ENCODE measurements at regions not wholly inside any gene's neighbourhood (a gene's known extent, or its start where the extent isn't known, plus 50 kb on each side); places are given as distances from the start of the nearest gene placed in this dataset.
"Not testable (repeated sequence)": the region's sequence is repeated elsewhere in the genome, so short reads cannot be mapped to it uniquely, and the experiment has no call there.

DNA sequence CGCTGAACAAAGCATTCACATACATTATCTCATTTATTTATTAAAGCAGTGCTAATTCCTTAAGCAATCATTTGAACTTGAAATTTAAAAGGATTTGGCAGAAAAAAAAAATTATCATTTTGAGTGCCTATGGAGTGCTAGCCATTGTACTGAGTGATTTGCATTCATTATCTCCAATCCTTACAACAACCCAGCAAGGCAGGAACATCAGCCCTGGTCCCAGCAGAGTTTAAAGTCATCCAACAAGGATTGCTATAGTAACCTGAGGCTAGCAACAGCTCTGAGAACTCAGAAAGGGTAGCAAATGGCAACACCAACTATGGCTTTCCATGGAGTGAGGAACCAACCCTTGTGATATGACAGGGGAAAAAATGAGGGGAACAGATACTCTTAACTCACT lies 237.6 kb upstream of the SETMAR start:
- no peak for ATAC-seq (ENCODE audit: low read depth)
- Mint-ChIP-seq H3K27me3 (no peaks in the 10 kb centered on the region), H3K36me3 (no peaks in the 10 kb centered on the region), H3K4me1 (peaks cover 55% of the 10 kb centered on the region), H3K4me3 (no peak overlapping the region), H3K27ac (no peak overlapping the region), H3K9me3 (no peaks in the 10 kb centered on the region)
- DNase-seq (ENCODE audit: low spot score in 2 of 2): no peak

- Mint-ChIP-seq H3K4me3 (no peak overlapping the region), H3K27ac (no peak overlapping the region), H3K36me3 (peaks cover 9% of the 10 kb centered on the region), H3K27me3 (no peaks in the 10 kb centered on the region), H3K4me1 (peaks cover 64% of the 10 kb centered on the region), H3K9me3 (peaks cover 6% of the 10 kb centered on the region)
- DNase-seq (ENCODE audit: low spot score in 2 of 2): no peak
- ATAC-seq (ENCODE audit: low read depth): no peak
These were observed 235.3 kb upstream of the SETMAR start for GRCh38 chr3:4067893-4068292.

GRCh38 chr3:4069796-4070195 lies 233.4 kb upstream of the SETMAR start:
- H3K4me1 Mint-ChIP-seq: peaks cover 60% of the 10 kb centered on the region
- ATAC-seq (ENCODE audit: low read depth): no peak
- no peaks in the 10 kb centered on the region for H3K27me3 Mint-ChIP-seq
- H3K36me3 Mint-ChIP-seq: peaks cover 21% of the 10 kb centered on the region
- peaks cover 10% of the 10 kb centered on the region for H3K9me3 Mint-ChIP-seq
- H3K4me3 Mint-ChIP-seq: no peak overlapping the region
- H3K27ac Mint-ChIP-seq: no peak overlapping the region
- no peak for DNase-seq (ENCODE audit: low spot score in 2 of 2)

DNA sequence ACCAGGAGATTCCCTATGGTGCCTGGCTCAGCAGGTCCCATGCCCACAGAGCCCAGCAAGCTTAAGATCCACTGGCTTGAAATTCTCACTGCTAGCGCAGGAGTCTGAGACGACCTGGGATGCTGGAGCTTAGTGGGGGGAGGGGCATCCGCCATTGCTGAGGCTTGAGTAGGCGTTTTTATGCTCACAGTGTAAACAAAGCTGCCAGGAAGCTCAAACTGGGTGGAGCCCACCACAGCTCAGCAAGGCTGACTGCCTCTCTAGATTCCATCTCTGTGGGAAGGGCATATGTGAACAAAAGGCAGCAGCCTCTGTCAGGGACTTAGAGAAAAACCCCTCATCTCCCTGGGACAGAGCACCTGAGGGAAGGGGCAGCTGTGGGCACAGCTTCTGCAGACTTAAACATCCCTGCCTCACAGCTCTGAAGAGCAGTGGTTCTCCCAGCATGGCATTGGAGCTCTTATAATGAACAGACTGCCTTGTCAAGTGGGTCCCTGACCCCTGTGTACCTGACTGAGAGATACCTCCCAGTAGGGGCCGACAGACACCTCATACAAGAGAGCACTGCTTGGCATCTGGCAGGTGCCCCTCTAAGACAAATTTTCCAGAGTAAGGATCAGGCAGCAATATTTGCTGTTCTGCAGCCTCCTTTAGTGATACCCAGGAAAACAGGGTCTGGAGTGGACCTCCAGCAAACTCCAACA lies 231.5 kb upstream of the SETMAR start:
- H3K27me3 Mint-ChIP-seq: no peaks in the 10 kb centered on the region
- peaks cover 62% of the 10 kb centered on the region for H3K4me1 Mint-ChIP-seq
- ATAC-seq (ENCODE audit: low read depth) (peak; percentile 67), DNase-seq (ENCODE audit: low spot score in 2 of 2) (peak; percentile 24 to 31)
- H3K27ac Mint-ChIP-seq: peak overlapping the region; percentile 89
- peaks cover 24% of the 10 kb centered on the region for H3K36me3 Mint-ChIP-seq
- peak overlapping the region; percentile 68 for H3K4me3 Mint-ChIP-seq
- peaks cover 10% of the 10 kb centered on the region for H3K9me3 Mint-ChIP-seq

- DNase-seq (ENCODE audit: low spot score in 2 of 2); H3K4me3 Mint-ChIP-seq; ATAC-seq (ENCODE audit: low read depth); H3K27me3 Mint-ChIP-seq; H3K27ac Mint-ChIP-seq: not testable (repeated sequence)
- Mint-ChIP-seq H3K36me3 (peaks cover 22% of the 10 kb centered on the region), H3K4me1 (peaks cover 36% of the 10 kb centered on the region), H3K9me3 (peaks cover 10% of the 10 kb centered on the region)
These were observed 225.9 kb upstream of the SETMAR start for GRCh38 chr3:4077278-4077677.

- Mint-ChIP-seq H3K9me3 (peaks cover 3% of the 10 kb centered on the region), H3K4me1 (peaks cover 29% of the 10 kb centered on the region), H3K27me3 (no peaks in the 10 kb centered on the region), H3K36me3 (peaks cover 15% of the 10 kb centered on the region), H3K27ac (no peak overlapping the region), H3K4me3 (no peak overlapping the region)
- ATAC-seq (ENCODE audit: low read depth): no peak
- no peak for DNase-seq (ENCODE audit: low spot score in 2 of 2)
These were observed 225.2 kb upstream of the SETMAR start for GRCh38 chr3:4077950-4078349.

DNA sequence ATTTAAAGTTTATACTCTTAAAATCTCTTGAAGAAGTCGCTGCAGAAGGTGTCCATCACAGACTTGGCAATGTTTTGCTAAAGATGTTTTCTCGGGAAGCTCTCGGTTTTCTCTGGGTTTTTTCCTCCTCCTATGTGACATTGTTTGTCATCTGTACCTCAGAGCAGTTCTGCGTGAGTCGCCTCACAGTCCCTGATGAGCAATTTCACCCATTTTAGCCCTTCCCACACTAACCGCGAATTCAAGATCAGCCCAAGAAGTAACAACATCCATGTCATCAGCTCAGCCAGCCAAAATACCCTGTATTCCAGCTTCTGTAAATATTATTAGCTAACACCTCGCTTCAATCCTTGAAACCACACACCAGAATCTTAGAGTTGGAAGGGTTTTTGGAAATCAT lies 224.3 kb upstream of the SETMAR start:
- Mint-ChIP-seq H3K4me3 (no peak overlapping the region), H3K27me3 (no peaks in the 10 kb centered on the region), H3K27ac (peak overlapping the region; percentile 53), H3K36me3 (peaks cover 8% of the 10 kb centered on the region), H3K9me3 (no peaks in the 10 kb centered on the region), H3K4me1 (peaks cover 23% of the 10 kb centered on the region)
- ATAC-seq (ENCODE audit: low read depth) (peak; percentile 41), DNase-seq (ENCODE audit: low spot score in 2 of 2) (no peak)

GRCh38 chr3:4079339-4080195 lies 223.6 kb upstream of the SETMAR start:
- DNase-seq (ENCODE audit: low spot score in 2 of 2) (no peak), ATAC-seq (ENCODE audit: low read depth) (no peak)
- H3K4me3 Mint-ChIP-seq: no peak overlapping the region
- peak overlapping the region; percentile 53 for H3K27ac Mint-ChIP-seq
- peaks cover 4% of the 10 kb centered on the region for H3K36me3 Mint-ChIP-seq
- H3K4me1 Mint-ChIP-seq: peaks cover 19% of the 10 kb centered on the region
- H3K27me3 Mint-ChIP-seq: no peaks in the 10 kb centered on the region
- H3K9me3 Mint-ChIP-seq: no peaks in the 10 kb centered on the region

- no peaks in the 10 kb centered on the region for H3K9me3 Mint-ChIP-seq
These were observed 219.7 kb upstream of the SETMAR start for GRCh38 chr3:4083225-4084015.

DNA sequence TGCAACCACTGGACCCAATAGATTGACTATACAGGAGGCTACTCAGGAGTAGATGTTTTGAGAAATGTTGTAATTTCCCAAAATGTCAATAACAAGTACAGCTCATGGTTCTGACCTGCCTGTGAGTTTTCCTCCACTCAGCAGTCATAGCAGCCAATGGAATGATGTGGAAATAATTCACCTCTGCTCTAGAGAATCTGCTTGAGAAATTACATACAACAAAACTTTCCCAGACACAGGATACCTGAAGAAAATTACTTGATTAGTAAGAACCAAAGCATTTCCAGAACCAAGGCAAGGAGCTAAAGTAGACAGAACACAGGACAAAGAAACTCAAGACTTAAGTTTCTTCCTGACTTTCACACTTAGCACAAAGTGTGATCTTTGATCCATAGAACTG lies 218.9 kb upstream of the SETMAR start:
- peaks cover 9% of the 10 kb centered on the region for H3K4me1 Mint-ChIP-seq
- no peaks in the 10 kb centered on the region for H3K27me3 Mint-ChIP-seq
- ATAC-seq (ENCODE audit: low read depth) (no peak), DNase-seq (ENCODE audit: low spot score in 2 of 2) (no peak)
- no peak overlapping the region for H3K4me3 Mint-ChIP-seq
- H3K36me3 Mint-ChIP-seq: no peaks in the 10 kb centered on the region
- H3K27ac Mint-ChIP-seq: no peak overlapping the region
- H3K9me3 Mint-ChIP-seq: no peaks in the 10 kb centered on the region

More at GRCh38 chr3:4083225-4084015, 219.7 kb upstream of the SETMAR start:
- ATAC-seq (ENCODE audit: low read depth): no peak
- H3K27me3 Mint-ChIP-seq: no peaks in the 10 kb centered on the region
- DNase-seq (ENCODE audit: low spot score in 2 of 2): no peak
- no peak overlapping the region for H3K4me3 Mint-ChIP-seq
- no peaks in the 10 kb centered on the region for H3K36me3 Mint-ChIP-seq
- H3K27ac Mint-ChIP-seq: no peak overlapping the region
- peaks cover 14% of the 10 kb centered on the region for H3K4me1 Mint-ChIP-seq

DNA sequence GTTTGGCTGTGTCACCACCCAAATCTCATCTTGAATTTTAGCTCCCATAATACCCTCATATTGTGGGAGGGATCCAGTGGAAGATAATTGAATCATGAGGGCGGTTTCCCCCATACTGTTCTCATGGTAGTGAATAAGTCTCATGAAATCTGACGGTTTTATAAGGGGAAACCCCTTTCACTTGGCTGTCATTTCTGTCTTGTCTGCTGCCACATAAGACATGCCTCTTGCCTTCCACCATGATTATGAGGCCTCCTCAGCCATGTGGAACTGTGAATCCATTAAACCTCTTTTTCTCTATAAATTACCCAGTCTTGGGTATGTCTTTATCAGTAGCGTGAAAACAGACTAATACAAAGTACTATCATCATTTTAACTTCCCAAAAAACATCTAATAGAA lies 216.5 kb upstream of the SETMAR start:
- not testable (repeated sequence) for H3K27ac Mint-ChIP-seq; H3K36me3 Mint-ChIP-seq; ATAC-seq (ENCODE audit: low read depth); H3K4me1 Mint-ChIP-seq; H3K4me3 Mint-ChIP-seq; H3K27me3 Mint-ChIP-seq; H3K9me3 Mint-ChIP-seq; DNase-seq (ENCODE audit: low spot score in 2 of 2)

DNA sequence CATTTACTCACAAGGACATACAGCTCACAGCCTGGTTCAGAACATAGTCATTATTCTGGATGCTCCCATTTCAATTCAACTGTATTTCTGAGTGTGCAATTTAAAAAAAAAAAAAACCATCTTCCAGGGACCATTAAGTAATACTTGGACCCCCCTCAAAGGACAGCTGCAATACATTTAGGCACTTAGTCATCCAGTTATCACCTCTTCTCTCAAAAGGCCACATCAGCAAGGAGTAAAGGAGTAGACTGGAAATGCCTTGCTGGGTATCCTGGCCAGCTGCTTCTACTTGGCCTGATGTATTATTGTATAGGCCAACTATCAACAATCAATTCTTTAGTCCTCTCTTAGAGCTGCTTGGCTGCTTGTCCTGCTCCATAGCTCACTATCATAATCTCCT lies 211.4 kb upstream of the SETMAR start:
- Mint-ChIP-seq H3K27me3 (no peaks in the 10 kb centered on the region), H3K4me3 (no peak overlapping the region), H3K36me3 (no peaks in the 10 kb centered on the region), H3K9me3 (no peaks in the 10 kb centered on the region), H3K27ac (no peak overlapping the region), H3K4me1 (no peaks in the 10 kb centered on the region)
- DNase-seq (ENCODE audit: low spot score in 2 of 2) (no peak), ATAC-seq (ENCODE audit: low read depth) (no peak)

DNA sequence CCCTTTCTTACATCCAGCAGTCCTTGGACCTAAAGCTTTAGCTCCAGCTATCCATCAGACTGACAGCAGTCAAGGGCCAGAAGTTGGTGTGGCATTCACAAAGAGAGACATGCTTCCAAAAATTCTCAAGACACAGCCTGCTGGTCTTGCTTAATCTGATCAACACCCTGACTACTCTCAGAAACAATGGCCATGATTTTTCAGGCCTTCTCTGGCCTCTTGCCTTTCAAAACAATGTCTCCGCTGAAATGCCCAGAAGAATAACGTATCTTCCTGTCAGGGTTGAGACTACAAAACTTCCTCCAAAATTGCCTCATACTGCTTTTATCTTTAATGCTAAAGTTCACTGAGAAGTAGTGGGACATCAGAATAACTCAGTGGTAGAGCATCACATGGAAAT lies 205.4 kb upstream of the SETMAR start:
- H3K36me3 Mint-ChIP-seq: peaks cover 9% of the 10 kb centered on the region
- H3K4me1 Mint-ChIP-seq: no peaks in the 10 kb centered on the region
- peaks cover 11% of the 10 kb centered on the region for H3K9me3 Mint-ChIP-seq
- no peak overlapping the region for H3K4me3 Mint-ChIP-seq
- no peaks in the 10 kb centered on the region for H3K27me3 Mint-ChIP-seq
- no peak overlapping the region for H3K27ac Mint-ChIP-seq
- DNase-seq (ENCODE audit: low spot score in 2 of 2) (no peak), ATAC-seq (ENCODE audit: low read depth) (no peak)

GRCh38 chr3:4099607-4100006 lies 203.6 kb upstream of the SETMAR start:
- H3K4me1 Mint-ChIP-seq: no peaks in the 10 kb centered on the region
- peaks cover 15% of the 10 kb centered on the region for H3K9me3 Mint-ChIP-seq
- DNase-seq (ENCODE audit: low spot score in 2 of 2) (no peak), ATAC-seq (ENCODE audit: low read depth) (no peak)
- no peaks in the 10 kb centered on the region for H3K27me3 Mint-ChIP-seq
- no peak overlapping the region for H3K4me3 Mint-ChIP-seq
- H3K36me3 Mint-ChIP-seq: peaks cover 16% of the 10 kb centered on the region
- no peak overlapping the region for H3K27ac Mint-ChIP-seq

Measured in memory B cell (primary cell).